HG03521 (cell line): ENCODE measurements at regions not wholly inside any gene's neighbourhood (a gene's known extent, or its start where the extent isn't known, plus 50 kb on each side); places are given as distances from the start of the nearest gene placed in this dataset.

Experiments
- ATAC-seq: cut with Tn5 transposase; IDR thresholded peaks from one replicate; pipeline ENCODE4 v1.9.1; 2021; ENCODE audit warnings: mild to moderate bottlenecking, moderate library complexity; ENCODE audit not compliant: unreplicated experiment

- ATAC-seq: no peak
These were observed 304.4 kb upstream of the KIF2A start for GRCh38 chr5:62001640-62002039.

- no peak for ATAC-seq
These were observed 303.6 kb upstream of the KIF2A start for GRCh38 chr5:62002436-62002835.

GRCh38 chr5:62005551-62005950 is 300.5 kb upstream of the KIF2A start:
- ATAC-seq: no peak

GRCh38 chr5:62007457-62007856 is 298.5 kb upstream of the KIF2A start:
- ATAC-seq: no peak

- ATAC-seq: no peak
These were observed 294.8 kb upstream of the KIF2A start for GRCh38 chr5:62011089-62011664.

- no peak for ATAC-seq
These were observed 288.9 kb upstream of the KIF2A start for GRCh38 chr5:62017092-62017491.

- no peak for ATAC-seq
These were observed 276.7 kb upstream of the KIF2A start for GRCh38 chr5:62029303-62029702.

GRCh38 chr5:62030326-62030725 is 275.7 kb upstream of the KIF2A start:
- no peak for ATAC-seq

- no peak for ATAC-seq
These were observed 268.0 kb upstream of the KIF2A start for GRCh38 chr5:62038024-62038423.

GRCh38 chr5:62041156-62041756 is 264.8 kb upstream of the KIF2A start:
- no peak for ATAC-seq

GRCh38 chr5:62042007-62042406 is 264.0 kb upstream of the KIF2A start:
- ATAC-seq: no peak

GRCh38 chr5:62043289-62044280 is 262.4 kb upstream of the KIF2A start:
- ATAC-seq: no peak

GRCh38 chr5:62044989-62045388 is 261.0 kb upstream of the KIF2A start:
- ATAC-seq: no peak

- no peak for ATAC-seq
These were observed 259.8 kb upstream of the KIF2A start for GRCh38 chr5:62046191-62046590.

- no peak for ATAC-seq
These were observed 254.3 kb upstream of the KIF2A start for GRCh38 chr5:62051747-62052146.

GRCh38 chr5:62059960-62060359 is 246.0 kb upstream of the KIF2A start:
- ATAC-seq: no peak

GRCh38 chr5:62065050-62065449 is 241.0 kb upstream of the KIF2A start:
- ATAC-seq: no peak

GRCh38 chr5:62066761-62067277 is 239.2 kb upstream of the KIF2A start:
- ATAC-seq: no peak

- ATAC-seq: no peak
These were observed 237.5 kb upstream of the KIF2A start for GRCh38 chr5:62068554-62068953.

GRCh38 chr5:62077387-62077786 is 228.6 kb upstream of the KIF2A start:
- ATAC-seq: no peak

GRCh38 chr5:62077823-62078550 is 228.0 kb upstream of the KIF2A start:
- no peak for ATAC-seq
